ENCODE measurements at regions not wholly inside any gene's neighbourhood (a gene's known extent, or its start where the extent isn't known, plus 50 kb on each side); places are given as distances from the start of the nearest gene placed in this dataset.
A peak's percentile ranks its signal among the peaks of the same experiment; 100 is the strongest.
"Not testable (repeated sequence)": the region's sequence is repeated elsewhere in the genome, so short reads cannot be mapped to it uniquely, and the experiment has no call there.

DNA sequence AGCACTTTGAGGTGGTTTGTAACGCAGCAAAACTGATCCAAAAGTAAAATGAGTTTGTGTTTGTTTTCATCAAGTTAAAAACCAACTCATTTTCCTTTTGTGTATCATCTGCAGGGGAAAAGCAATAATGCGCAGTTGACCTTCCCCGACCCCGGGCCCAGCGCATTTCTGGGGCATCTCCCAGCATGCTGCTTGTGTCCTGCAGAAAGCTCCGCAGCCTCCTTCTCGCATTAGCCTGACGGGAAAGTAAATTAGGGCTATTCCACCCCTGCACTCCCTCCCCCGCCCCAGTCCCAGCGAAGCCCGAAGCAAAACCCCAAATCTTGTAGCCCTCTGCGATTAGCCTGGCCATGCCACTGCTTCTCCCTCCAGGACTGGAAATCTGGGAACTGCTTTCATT is 82.0 kb upstream of the PPM1B start:
- DNase-seq (ENCODE audit: low read depth): no peak

DNA sequence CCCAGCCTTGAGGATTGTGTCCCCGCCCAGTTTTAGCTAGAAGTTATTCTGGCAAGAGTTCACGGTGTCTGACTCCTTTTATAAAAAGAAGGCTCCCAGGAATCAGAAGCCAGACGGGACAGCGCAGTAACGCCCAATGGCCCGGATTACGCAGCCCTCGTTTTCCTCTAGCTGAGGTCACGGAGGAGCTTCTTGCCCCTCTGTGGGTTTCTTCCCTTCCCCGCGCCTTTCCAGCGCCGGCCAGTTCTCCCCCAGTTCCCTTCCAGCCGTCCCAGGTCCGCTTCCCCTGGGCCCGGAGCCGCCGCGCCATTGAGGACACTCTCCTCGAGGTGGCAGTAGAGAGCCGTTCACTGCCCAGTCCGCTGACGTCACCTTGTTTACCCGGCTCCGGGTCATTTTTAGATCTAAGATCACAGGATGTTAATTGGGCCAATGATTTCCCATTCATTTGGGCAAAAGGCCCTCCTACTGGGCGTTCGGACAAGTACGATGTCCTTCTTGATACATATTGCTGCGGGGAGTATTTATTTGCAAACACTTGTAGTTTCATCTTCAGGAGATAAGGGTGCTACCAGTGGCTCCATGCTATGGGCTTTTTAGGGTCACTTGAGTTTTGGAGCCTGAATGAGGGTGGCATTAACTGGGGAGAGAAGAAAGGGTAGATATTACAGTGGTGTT is 81.5 kb upstream of the PPM1B start:
- peak; percentile 79 for DNase-seq (ENCODE audit: low read depth)

DNA sequence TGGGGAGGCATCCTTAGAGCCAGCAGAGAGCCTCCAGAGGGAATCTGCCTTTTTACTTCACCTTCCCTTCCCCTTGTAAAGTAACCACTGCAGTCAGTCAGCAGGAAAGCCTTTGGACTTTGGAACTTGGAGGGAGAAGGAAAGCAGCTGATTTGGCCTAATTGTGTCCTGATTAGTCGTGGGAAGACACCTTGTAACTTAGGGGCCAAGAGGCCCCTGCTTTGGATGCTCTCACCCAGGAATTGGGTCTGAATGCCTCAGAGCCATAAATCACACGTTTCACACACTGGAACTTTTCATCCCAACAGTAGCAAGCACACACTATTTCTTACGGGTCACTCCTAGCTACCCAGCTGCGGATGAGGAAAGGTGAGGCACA is 81.0 kb upstream of the PPM1B start:
- DNase-seq (ENCODE audit: low read depth): no peak

DNA sequence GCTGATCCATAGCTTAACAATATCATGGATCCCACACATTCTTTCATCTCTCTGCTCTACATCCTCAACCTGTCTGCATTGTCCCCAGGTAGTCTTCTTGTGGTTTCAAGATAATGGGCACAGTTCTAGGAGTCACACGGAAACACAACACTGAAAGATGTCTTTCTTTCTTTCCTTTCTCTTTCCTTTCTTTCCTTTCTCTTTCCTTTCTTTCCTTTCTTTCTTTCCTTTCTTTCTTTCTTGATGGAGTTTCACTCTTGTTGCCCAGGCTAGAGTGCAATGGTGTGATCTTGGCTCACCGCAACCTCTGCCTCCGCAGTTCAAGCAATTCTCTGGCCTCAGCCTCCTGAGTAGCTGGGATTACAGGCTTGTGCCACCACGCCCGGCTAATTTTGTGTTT is 76.2 kb upstream of the PPM1B start:
- not testable (repeated sequence) for DNase-seq (ENCODE audit: low read depth)

DNA sequence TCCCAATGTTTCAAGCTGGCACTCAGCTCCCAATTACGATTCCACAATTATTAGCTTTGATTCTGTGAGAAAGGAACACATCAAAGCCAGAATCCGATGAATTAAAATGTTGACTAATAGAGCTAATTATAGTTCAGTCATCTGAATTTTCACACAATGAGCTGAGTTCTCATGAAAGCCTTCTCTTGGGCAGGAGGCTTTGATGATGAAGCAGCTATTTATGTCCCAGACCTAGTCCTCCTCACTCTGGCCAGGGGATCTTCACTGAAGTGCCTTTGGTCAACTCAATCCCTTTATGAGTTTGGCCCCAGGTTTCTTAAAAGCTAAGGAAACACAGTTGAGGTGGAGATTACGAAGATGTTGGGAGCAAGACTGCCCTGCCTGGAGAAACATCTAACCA is 74.7 kb upstream of the PPM1B start:
- DNase-seq (ENCODE audit: low read depth): no peak

DNA sequence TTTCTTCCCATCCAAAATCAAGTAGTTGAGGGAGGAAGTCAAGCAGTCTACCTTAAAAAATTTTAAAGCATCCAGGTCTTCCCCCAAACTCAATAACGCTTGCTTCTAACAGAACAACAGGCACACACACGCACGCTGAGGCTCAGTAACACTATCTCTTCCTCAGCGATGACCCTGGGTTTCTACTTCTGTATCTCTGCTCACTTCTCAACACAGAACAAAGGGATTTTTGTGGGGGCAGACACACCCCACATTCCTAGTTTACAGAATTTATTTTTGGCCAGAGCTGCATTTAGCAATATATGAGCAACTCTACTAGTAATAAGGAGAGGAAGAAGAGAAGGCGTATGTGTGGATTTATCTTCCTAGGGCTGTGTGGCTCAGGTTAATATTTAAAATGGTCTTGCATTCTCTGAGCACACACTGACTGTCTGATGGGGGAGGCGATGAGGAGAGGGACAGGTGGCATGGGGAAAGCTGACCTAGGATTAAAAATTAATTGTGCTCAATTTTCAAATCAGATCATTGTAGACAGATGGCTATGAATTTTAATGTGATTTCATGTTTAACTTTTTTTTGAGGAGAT is 71.3 kb upstream of the PPM1B start:
- DNase-seq (ENCODE audit: low read depth): no peak

DNA sequence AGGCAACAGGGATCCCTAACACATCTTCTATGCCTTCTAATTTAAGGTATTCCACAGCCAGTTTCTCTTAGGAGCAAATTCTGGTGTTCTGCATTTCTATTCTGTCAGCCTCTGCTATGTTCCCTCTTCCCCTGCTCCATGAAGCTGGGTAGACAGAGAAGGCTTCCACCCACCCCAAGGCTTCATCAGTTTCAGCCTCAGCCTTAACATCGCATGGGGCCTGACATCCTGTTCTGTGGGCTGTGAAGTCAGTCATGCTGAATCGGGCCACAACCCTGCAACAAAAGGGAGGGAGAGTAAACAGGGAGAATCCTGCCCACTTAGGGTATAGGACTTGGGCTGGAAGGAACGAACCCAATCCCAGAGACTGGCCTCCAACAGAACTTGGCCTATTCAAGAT is 70.6 kb upstream of the PPM1B start:
- no peak for DNase-seq (ENCODE audit: low read depth)

DNA sequence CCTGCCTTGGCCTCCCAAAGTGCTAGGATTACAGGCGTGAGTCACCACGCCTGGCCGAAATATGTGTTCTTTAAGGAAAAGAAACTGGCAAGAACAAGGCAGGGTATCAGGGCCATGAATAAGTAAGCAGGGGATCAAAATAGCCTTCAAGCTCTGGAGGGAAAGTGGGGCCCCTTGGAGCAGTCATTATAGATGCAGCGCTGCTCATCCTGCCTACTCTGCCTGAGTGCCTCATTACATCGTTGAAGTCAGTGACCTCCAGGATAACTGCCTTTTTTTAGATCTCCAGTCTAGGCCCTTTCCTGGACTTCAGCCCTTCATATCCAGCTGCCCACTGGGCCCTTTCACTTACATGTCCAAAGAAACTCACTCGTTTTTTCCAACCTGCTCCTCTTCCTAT is 69.8 kb upstream of the PPM1B start:
- no peak for DNase-seq (ENCODE audit: low read depth)

DNA sequence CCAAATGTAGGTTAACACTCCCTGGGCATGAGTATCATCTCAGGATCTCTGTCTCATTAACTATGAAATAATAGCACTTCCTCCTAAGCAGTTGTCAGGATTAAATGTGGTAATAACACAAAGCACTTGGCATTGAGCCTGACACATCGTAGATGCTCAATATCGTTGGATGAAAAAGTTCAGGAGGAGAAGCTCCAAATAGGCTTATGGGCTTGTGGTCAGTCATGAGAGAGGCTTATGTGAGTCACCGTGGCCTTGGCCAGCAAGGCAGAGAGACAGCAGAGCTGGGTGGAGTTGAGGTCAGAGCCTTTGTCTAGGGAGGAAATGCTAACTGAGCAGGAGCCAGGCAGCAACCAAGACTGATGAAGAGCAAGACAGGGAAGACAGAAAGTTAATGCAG is 68.3 kb upstream of the PPM1B start:
- no peak for DNase-seq (ENCODE audit: low read depth)

DNA sequence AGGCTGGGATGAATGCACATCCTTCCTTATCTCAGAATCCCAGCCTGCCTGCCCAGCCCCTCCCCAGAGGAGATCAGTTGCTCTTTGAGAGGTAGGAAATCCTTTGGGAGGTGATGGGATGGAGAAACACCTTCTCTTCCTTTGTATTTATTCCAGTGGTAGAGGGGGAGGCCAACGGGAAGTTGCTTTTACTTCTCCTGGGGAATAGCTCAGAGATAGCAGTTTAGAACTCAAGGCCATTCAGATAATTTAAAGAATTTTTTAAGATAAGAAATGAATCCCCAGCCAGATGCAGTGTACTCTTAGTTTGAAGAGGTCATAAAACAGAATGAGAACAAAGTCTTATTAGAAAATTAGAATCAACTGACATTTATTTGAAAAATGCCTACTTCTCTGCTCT is 67.4 kb upstream of the PPM1B start:
- DNase-seq (ENCODE audit: low read depth): no peak

DNA sequence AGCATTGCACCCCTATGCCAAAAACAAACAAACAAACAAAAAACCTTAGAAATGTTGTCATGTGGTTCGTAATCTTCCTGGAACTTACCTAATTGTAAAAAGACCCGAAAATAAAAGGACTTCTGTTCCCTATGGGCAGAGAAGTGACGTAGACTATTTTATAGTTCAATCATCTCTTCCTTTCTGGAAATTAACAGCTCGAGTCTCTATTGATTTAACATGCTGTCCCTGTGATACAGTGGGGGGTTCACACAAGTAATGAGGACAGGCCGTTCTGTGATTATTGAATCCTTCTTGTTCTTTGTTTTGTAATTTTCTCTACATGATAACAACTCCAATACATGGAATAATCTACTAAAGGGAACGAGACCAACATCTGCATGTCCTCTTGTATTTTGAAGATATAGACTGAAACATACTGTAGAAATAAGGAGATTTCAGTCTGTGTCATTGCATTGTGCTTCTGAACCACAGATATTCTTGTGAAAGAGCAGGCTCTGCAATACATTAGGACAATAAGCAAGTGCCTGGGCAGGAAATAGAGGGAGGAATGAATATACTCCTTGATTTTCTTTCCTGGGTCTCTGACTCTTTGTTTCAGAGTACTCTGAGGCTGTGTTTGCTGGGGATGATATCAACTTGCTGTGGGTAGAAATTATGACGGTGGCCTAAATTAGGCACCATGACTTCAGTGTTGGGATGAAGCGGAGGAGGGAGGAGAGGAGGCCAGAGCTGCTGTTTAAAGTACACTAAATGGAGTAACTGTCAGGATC is 65.7 kb upstream of the PPM1B start:
- no peak for DNase-seq (ENCODE audit: low read depth)

DNA sequence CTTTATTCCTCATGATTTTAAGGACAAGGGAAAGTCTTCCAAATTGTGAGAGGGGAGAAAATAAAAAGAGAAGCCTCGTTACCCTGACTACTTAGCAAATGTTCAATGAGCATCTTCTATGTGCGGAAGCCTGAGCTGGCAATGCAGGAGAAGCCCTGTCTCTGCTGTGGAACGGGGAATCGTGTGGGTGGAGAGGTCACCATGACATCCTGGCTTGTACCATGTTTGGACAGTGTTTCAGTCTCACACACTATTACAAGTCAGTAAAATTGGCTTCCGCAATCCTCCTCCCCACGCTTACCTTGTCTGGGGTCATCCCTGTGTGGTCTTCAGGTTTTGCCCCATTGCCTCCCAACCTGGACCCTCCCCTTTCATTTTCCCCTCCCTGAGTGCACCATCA is 65.0 kb upstream of the PPM1B start:
- no peak for DNase-seq (ENCODE audit: low read depth)

DNA sequence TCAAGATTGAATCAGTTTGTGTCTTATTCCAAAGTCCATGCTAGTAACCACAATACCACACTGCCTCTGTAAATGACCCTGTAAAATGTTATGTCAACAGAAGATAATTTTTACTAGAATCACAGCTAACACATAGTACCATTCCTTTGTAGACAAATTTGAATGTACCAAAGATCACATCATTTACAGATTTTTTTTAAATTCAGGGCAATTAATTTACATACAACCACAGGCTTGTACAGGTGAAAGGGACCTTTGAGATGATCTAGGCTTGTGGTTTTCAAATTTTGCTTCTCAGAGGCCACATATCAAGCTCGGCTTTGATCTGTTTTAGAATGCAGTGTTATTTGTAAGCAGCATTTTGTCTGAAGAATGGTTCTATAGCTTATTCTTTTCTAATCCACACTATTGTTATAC is 63.8 kb upstream of the PPM1B start:
- no peak for DNase-seq (ENCODE audit: low read depth)

DNA sequence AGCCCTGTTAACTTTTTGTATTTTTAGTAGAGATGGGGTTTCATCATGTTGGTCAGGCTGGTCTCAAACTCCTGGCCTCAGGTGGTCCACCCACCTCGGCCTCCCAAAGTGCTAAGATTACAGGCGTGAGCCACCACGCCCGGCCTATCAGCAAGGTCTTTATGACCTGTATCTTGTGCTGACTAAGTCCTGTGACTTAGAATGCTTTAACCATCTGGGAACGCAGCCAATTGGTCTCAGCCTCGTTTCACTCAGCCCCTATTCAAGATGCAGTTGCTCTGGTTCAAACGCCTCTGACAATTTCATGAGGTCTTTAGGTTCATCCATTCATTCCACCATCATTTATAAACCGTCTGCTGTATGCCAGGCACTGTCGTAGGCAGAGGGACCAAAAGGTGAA is 62.2 kb upstream of the PPM1B start:
- DNase-seq (ENCODE audit: low read depth): not testable (repeated sequence)

DNA sequence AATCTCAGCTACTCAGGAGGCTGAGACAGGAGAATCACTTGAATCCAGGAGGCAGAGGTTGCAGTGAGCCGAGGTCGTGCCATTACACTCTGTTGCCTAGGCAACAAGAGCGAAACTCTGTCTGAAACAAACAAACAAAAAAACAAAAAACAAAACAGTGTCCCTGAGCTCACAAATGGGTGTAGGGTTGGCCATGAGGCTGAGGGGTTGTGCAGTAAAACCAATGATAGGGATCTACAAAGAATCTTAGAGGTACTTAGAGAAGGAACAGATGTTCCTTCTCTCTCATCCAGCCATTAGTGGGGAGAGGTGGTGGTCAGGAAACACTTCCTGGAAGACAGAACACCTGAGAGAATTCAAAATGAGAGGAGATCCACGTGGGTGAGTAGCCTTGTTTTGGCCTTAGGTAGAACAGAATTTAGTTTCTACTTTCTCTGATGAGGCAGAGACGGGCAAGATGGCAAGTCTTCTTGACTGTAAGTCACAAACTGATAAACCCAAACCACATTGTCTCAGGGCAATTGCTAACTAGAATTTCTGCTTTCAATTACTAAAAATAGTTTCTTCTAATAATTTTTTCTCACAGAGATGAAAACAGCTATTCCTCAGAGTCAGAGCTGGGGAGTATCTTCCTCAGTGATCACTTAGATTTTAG is 61.5 kb upstream of the PPM1B start:
- no peak for DNase-seq (ENCODE audit: low read depth)

DNA sequence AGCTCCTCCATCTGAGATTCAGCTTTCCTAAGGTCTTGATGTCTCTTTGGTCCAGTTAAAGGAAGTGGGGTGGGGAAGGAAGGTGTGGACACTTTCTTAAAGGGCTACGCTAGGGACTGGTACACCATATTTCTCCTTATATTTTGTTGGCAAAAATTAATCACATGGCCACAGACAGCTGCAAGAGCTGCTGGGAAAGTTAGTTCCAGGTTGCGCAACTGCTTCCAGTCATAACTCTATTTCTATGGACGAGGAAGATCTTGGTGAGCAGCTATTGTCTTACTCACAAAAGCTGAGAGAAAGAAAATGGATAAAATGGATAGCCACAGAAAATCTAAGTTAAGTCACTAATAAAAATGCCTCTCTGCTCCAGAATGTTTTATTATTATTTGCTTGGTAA is 60.7 kb upstream of the PPM1B start:
- DNase-seq (ENCODE audit: low read depth): no peak

DNA sequence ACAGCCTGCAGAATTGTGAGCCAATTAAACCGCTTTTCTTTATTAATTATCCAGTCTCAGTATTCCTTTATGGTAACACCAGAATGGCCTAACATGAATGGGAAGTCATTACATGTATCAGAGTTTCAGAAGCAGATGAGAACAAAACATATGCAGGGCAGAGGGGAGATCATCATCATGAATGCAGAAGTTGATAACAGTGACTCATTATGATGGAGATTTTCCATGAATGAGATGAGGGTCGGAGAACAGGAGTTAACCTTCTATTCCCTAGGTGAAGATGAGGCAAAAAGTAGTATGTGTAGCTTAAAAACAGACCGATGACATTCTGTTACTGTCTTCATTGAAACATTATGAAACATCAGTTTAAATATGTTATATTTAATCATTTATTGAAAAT is 59.5 kb upstream of the PPM1B start:
- no peak for DNase-seq (ENCODE audit: low read depth)

DNA sequence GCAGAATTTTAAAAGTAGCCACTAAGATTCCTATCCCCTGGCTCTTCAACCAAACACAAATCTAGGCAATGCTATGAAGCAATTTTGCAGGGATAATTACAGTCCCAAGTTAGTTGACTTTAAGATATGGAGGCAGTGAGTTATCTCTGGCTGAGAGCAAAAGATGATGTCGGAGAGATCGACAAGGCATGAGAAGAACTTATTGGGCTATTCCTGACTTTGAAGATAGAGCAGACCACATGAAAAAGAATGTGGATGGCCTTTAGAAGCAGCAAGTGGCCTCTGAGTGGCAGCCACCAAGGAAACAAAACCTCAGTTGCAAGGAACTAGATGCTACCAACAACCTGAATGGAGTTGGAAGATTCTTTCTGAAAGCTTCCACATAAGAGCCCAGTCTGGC is 58.2 kb upstream of the PPM1B start:
- no peak for DNase-seq (ENCODE audit: low read depth)

DNA sequence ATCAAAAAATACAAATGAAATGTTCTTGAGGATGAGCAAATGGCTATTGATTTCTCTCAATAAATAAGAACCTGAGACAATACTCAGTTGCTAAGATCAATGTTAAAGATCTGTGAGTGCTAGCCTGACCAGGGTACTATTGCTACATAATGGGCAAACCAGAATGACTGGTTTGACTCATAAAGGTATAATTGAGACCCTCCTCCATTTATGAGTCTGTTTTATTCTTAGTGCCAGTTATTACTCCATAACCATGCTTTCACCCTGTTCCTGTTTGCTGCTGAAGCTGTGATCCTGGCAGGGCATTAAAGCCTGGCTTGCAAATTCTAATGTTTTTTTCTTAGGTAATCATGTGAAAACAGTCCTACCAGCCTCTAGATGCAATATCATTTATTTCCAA is 56.6 kb upstream of the PPM1B start:
- no peak for DNase-seq (ENCODE audit: low read depth)

DNA sequence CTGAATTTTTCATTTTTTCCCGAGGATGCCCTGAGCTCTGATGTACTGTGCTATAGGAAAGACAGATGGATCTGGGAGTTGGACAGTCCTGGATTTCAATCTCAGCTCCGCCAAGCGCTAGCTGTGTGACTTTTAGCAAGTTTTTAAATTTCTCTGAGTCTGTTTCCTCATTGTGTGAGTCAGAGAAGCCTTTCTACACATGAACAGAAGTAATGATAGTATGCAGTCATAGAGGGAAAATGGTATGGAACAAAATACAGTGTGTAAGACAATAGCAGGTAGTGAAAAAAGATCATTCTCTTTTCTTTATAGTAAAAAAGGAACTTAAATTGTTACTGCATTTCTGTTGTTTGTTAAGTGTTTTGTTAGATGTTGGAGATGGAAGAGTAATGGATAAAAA is 52.4 kb upstream of the PPM1B start:
- DNase-seq (ENCODE audit: low read depth): no peak

DNA sequence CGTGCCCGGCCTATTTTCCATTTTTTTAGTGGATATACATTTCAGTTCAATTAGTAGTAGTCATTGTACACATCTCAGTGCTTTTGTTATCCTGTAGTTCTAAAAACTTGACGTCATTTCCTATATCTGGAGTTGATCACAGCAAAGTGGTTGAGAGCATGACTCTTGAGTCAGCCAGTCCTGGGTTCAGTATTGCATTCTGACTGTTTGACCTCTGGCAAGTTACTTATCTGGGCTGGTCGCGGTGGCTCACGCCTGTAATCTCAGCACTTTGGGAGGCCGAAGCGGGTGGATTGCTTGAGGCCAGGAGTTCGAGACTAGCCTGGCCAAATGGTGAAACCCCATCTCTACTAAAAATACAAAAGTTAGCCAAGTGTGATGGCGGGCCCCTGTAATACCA is 50.4 kb upstream of the PPM1B start:
- DNase-seq (ENCODE audit: low read depth): peak; percentile 39

Data from activated T-cell treated with anti-CD3 and anti-CD28 coated beads for 48 hours (primary cell).